Mesodermal cell (in vitro differentiated cells): ENCODE measurements at regions not wholly inside any gene's neighbourhood (a gene's known extent, or its start where the extent isn't known, plus 50 kb on each side); places are given as distances from the start of the nearest gene placed in this dataset.

ENCODE experiments used
- H3K27ac ChIP-seq: 2 replicates; pipeline ENCODE4 v1.7.0; 2013; ENCODE audit warnings: mild to moderate bottlenecking, low read depth, low read length, moderate library complexity; ENCODE audit not compliant: severe bottlenecking
- H3K36me3 ChIP-seq: 2 replicates; pipeline ENCODE4 v1.7.1; 2013; ENCODE audit warnings: mild to moderate bottlenecking, low read length, moderate library complexity; ENCODE audit not compliant: control insufficient read depth, insufficient read depth
- H3K4me1 ChIP-seq: one replicate; pipeline ENCODE4 v1.7.1; 2013; ENCODE audit warnings: mild to moderate bottlenecking, low read length; ENCODE audit not compliant: insufficient read depth, control insufficient read depth, poor library complexity, severe bottlenecking
- H3K4me3 ChIP-seq: 2 replicates; pipeline ENCODE4 v1.7.0; 2013; ENCODE audit warnings: low read length, control low read depth, mild to moderate bottlenecking; ENCODE audit not compliant: insufficient read depth, poor library complexity, severe bottlenecking; ENCODE audit errors: extremely low read depth
- H3K9me3 ChIP-seq: 2 replicates; pipeline ENCODE4 v1.7.1; 2013; ENCODE audit warnings: mild to moderate bottlenecking, low read length, moderate library complexity; ENCODE audit not compliant: control insufficient read depth
- WGBS, 2 experiments: methylation state at CpG; one replicate each; pipeline ENCODE4 v1.1.5; 2013; ENCODE audit warnings: missing lambda C conversion rate in 2 of 2; ENCODE audit not compliant: insufficient coverage in 2 of 2; 5-methylcytosine and 5-hydroxymethylcytosine counted together

DNA sequence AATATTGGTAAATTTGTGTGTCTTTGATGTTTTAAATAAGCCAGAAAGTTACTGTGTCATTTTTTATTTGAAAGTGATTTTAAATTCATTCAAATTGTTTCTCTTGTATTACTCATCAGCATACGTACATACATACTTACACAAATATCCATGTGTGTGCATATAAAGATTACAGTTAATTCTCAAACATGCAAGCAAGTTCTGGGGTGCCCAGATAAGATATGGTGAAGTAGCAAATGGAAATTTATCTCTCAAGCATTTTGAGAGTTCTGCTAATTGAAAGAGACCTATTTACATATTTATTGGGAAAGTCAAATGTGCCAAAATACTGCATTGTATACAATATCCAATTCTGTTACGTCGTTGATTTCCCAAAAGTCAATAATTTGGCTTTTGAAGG is 1024.0 kb upstream of the CNTN5 start:
- no peaks in the 10 kb centered on the region for H3K4me1 ChIP-seq
- no peaks in the 10 kb centered on the region for H3K36me3 ChIP-seq
- WGBS, 2 experiments: no CpG with 5 or more reads among the region's 3 CpGs
- H3K27ac ChIP-seq: no peak overlapping the region
- no peaks in the 10 kb centered on the region for H3K9me3 ChIP-seq
- H3K4me3 ChIP-seq: no peak overlapping the region

GRCh38 chr11:98003606-98004371 is 1017.0 kb upstream of the CNTN5 start:
- no peak overlapping the region for H3K27ac ChIP-seq
- H3K4me1 ChIP-seq: no peaks in the 10 kb centered on the region
- no peaks in the 10 kb centered on the region for H3K9me3 ChIP-seq
- no peak overlapping the region for H3K4me3 ChIP-seq
- WGBS, 2 experiments: 86% methylated on average over 1 of the region's 1 CpG; no CpG with 5 or more reads in 1 of the 2 experiments
- no peaks in the 10 kb centered on the region for H3K36me3 ChIP-seq

DNA sequence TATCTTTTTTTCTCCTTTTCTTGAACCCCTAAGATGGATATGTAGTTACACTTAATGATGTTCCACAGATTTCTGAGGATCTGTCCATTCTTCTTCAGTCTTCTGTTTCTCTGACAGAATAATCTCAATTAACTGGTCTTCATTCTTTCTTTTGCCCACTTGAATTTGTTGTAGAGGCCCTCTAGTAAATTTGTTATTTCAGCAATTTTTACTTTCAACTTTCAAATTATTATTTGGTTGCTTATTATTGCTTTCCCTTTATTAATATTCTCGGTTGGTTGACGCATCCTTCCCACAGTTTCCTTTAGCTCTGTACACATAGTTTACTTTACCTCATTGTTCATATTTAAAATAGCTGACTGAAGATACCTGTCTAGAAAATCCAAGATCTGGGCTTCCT is 1013.7 kb upstream of the CNTN5 start:
- Histone ChIP-seq H3K36me3 (no peaks in the 10 kb centered on the region), H3K4me3 (no peak overlapping the region), H3K4me1 (no peaks in the 10 kb centered on the region), H3K27ac (no peak overlapping the region), H3K9me3 (no peaks in the 10 kb centered on the region)
- no CpG with 5 or more reads among the region's 2 CpGs for WGBS, 2 experiments

GRCh38 chr11:98027652-98028051 is 993.1 kb upstream of the CNTN5 start:
- H3K4me3 ChIP-seq: no peak overlapping the region
- no peaks in the 10 kb centered on the region for H3K9me3 ChIP-seq
- 100% methylated on average over 1 of the region's 2 CpGs; no CpG with 5 or more reads in 1 of the 2 experiments for WGBS, 2 experiments
- no peak overlapping the region for H3K27ac ChIP-seq
- no peaks in the 10 kb centered on the region for H3K4me1 ChIP-seq
- no peaks in the 10 kb centered on the region for H3K36me3 ChIP-seq

DNA sequence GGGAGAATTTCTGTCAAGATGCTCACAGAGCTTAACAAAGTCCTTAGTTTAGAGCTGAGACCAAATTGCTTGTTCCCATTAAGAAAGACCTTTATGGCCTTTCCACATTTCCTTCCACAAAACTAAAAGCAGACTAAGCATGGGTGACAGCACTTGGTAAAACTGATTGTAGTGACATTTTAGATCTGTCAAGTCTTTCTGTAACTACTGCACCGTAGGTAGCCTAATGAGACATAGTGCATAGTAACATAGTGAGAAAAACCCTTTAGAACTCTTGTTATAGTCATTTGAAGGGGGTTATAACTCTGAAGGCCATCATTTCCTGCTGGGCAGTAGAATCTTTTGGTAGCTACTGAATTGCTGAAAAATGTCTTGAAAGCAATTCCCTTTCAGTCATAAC is 990.9 kb upstream of the CNTN5 start:
- Histone ChIP-seq H3K36me3 (no peaks in the 10 kb centered on the region), H3K9me3 (peaks cover 4% of the 10 kb centered on the region), H3K27ac (no peak overlapping the region), H3K4me1 (no peaks in the 10 kb centered on the region), H3K4me3 (no peak overlapping the region)
- 80 to 88% methylated on average over 1 of the region's 1 CpG for WGBS, 2 experiments

- no peaks in the 10 kb centered on the region for H3K4me1 ChIP-seq
- H3K27ac ChIP-seq: no peak overlapping the region
- peaks cover 4% of the 10 kb centered on the region for H3K9me3 ChIP-seq
- no peaks in the 10 kb centered on the region for H3K36me3 ChIP-seq
- H3K4me3 ChIP-seq: no peak overlapping the region
- WGBS, 2 experiments: 88 to 98% methylated on average over 3 to 5 of the region's 5 CpGs
Observed at GRCh38 chr11:98036810-98037209, 983.9 kb upstream of the CNTN5 start.

GRCh38 chr11:98040061-98040808 is 980.5 kb upstream of the CNTN5 start:
- Histone ChIP-seq H3K4me1 (no peaks in the 10 kb centered on the region), H3K36me3 (no peaks in the 10 kb centered on the region), H3K9me3 (no peaks in the 10 kb centered on the region), H3K27ac (no peak overlapping the region), H3K4me3 (no peak overlapping the region)
- WGBS, 2 experiments: no CpG with 5 or more reads among the region's 4 CpGs

DNA sequence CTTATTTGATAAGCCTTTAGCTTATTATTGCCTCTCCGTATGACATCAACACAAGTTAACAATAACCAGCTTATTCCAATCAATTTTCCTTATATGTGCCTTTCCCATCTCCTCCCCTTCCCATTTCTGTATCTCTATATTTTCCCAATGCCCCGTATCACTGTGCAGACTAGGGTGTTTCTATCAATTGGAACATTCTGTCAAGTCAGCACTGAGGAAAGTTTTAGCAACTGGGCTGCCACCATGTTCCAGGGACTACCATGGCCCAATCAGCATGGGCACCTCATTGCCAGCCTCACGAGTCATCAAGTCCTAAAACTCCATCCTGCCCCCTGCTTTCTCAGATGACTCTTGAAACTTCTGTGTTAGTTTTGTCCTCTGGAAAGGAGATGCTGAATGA is 973.1 kb upstream of the CNTN5 start:
- no peak overlapping the region for H3K4me3 ChIP-seq
- WGBS, 2 experiments: 94 to 97% methylated on average over 2 to 3 of the region's 3 CpGs
- no peaks in the 10 kb centered on the region for H3K4me1 ChIP-seq
- H3K36me3 ChIP-seq: no peaks in the 10 kb centered on the region
- no peak overlapping the region for H3K27ac ChIP-seq
- no peaks in the 10 kb centered on the region for H3K9me3 ChIP-seq

GRCh38 chr11:98053851-98054250 is 966.9 kb upstream of the CNTN5 start:
- no peaks in the 10 kb centered on the region for H3K4me1 ChIP-seq
- WGBS, 2 experiments: 100% methylated on average over 1 of the region's 2 CpGs; no CpG with 5 or more reads in 1 of the 2 experiments
- H3K9me3 ChIP-seq: no peaks in the 10 kb centered on the region
- H3K36me3 ChIP-seq: no peaks in the 10 kb centered on the region
- no peak overlapping the region for H3K27ac ChIP-seq
- H3K4me3 ChIP-seq: no peak overlapping the region

GRCh38 chr11:98056945-98057344 is 963.8 kb upstream of the CNTN5 start:
- WGBS, 2 experiments: 83% methylated on average over 1 of the region's 1 CpG; no CpG with 5 or more reads in 1 of the 2 experiments
- H3K4me3 ChIP-seq: no peak overlapping the region
- H3K4me1 ChIP-seq: no peaks in the 10 kb centered on the region
- no peaks in the 10 kb centered on the region for H3K9me3 ChIP-seq
- no peaks in the 10 kb centered on the region for H3K36me3 ChIP-seq
- H3K27ac ChIP-seq: no peak overlapping the region

DNA sequence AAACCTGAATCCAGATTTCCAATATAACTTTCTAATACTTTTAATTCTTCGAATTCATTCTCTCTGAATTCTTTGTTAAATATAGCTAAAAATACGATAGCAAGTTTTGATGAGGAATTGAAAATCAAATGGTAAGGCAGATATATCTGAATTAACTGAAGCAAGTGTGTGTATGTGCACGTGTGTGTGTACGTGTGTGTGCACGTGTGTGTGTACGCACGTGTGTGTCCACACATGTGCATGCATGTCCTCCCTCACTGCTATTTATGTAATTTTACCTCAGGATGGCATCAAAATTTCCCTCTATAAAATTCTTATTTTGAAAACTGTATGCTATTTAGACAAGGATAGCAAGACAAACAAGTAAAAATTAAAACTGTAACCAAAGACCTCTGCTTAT is 961.3 kb upstream of the CNTN5 start:
- WGBS, 2 experiments: 0 to 80% methylated on average over 1 of the region's 7 CpGs
- no peaks in the 10 kb centered on the region for H3K9me3 ChIP-seq
- no peak overlapping the region for H3K4me3 ChIP-seq
- no peaks in the 10 kb centered on the region for H3K36me3 ChIP-seq
- no peak overlapping the region for H3K27ac ChIP-seq
- H3K4me1 ChIP-seq: no peaks in the 10 kb centered on the region
